22Rv1 (cell line): ENCODE measurements at regions not wholly inside any gene's neighbourhood (a gene's known extent, or its start where the extent isn't known, plus 50 kb on each side); places are given as distances from the start of the nearest gene placed in this dataset.

Experiments
- CTCF ChIP-seq: fragments of 450-650 bp; IDR thresholded peaks from 2 replicates; pipeline ENCODE4 v1.5.1; 2017; ENCODE audit warnings: mild to moderate bottlenecking
- ZFX ChIP-seq: fragments of 450-650 bp; IDR thresholded peaks from 2 replicates; pipeline ENCODE4 v1.6.1; 2017; ENCODE audit warnings: antibody characterized with exemption, borderline replicate concordance

GRCh38 chr19:28037186-28037585 lies 1175.8 kb downstream of the UQCRFS1 start:
- TF ChIP-seq CTCF (no peak), ZFX (no peak)
